Kidney (tissue), 13 donors: ENCODE measurements at regions not wholly inside any gene's neighbourhood (a gene's known extent, or its start where the extent isn't known, plus 50 kb on each side); places are given as distances from the start of the nearest gene placed in this dataset.

Source experiments
- DNase-seq, 5 donors: peaks; one replicate each; pipeline ENCODE4 v3.0.0-alpha.2; 2013 to 2020
- FAIRE-seq: peaks from 2 replicates; lab custom pipeline; 2012; peaks lifted over from hg19 to GRCh38; lab: Jason Lieb, UNC
- H3K27ac ChIP-seq, 2 donors: one replicate each; pipeline ENCODE4 v1.7.0; 2013; ENCODE audit warnings: low read depth in 2 of 2, low read length in 2 of 2, inconsistent platforms in 1 of 2
- H3K27me3 ChIP-seq: one replicate; pipeline ENCODE4 v1.7.1; 2013; ENCODE audit warnings: low read length, inconsistent platforms; ENCODE audit not compliant: control insufficient read depth, insufficient read depth
- H3K36me3 ChIP-seq, 3 donors: one replicate each; pipeline versions ENCODE4 v1.7.0 to v1.7.1; 2013; ENCODE audit warnings: low read length in 3 of 3, control low read depth in 1 of 3, inconsistent platforms in 1 of 3; ENCODE audit not compliant: insufficient read depth in 3 of 3, control insufficient read depth in 2 of 3
- H3K4me1 ChIP-seq, 3 donors: one replicate each; pipeline versions ENCODE4 v1.7.0 to v1.7.1; 2013; ENCODE audit warnings: low read length in 3 of 3, inconsistent platforms in 1 of 3, low read depth in 1 of 3; ENCODE audit not compliant: control insufficient read depth in 2 of 3, insufficient read depth in 2 of 3
- H3K4me3 ChIP-seq, 3 donors: one replicate each; pipeline versions ENCODE4 v1.7.0 to v1.8.1; 2013; ENCODE audit warnings: low read length in 3 of 3, control low read depth in 1 of 3, inconsistent platforms in 1 of 3
- H3K9ac ChIP-seq, 3 donors: one replicate each; pipeline versions ENCODE4 v1.7.0 to v1.7.1; 2013; ENCODE audit warnings: low read length in 3 of 3, control low read depth in 1 of 3, inconsistent platforms in 1 of 3
- H3K9me3 ChIP-seq, 3 donors: one replicate each; pipeline versions ENCODE4 v1.7.0 to v1.7.1; 2013; ENCODE audit warnings: low read length in 3 of 3, control low read depth in 1 of 3, inconsistent platforms in 1 of 3; ENCODE audit not compliant: control insufficient read depth in 2 of 3, insufficient read depth in 1 of 3
- CTCF ChIP-seq: IDR thresholded peaks from 3 replicates; pipeline ENCODE4 v1.5.1; 2012; ENCODE audit warnings: mild to moderate bottlenecking, moderate library complexity, borderline replicate concordance; ENCODE audit not compliant: insufficient read depth; ENCODE audit errors: extremely low read depth
- intact Hi-C: fragments of 100-400 bp; cut with DNase I; formaldehyde crosslinking; loops from one replicate; pipeline ENCODE4 v1.11.1; 2022
- donor health status: control.
- donor health status: control.
- donor health status: control.
- donor health status: control.
- donor health status: control.
- donor health status: DM: yes; HTN: yes; CAD: no.
- donor health status: Normal renal cell carcinoma (clear cell type).

- Histone ChIP-seq H3K4me1 (no peaks in the 10 kb centered on the region), H3K27ac (no peak overlapping the region), H3K36me3 (no peaks in the 10 kb centered on the region), H3K27me3 (no peaks in the 10 kb centered on the region), H3K4me3 (no peak overlapping the region), H3K9ac (no peak overlapping the region), H3K9me3 (no peaks in the 10 kb centered on the region)
- DNase-seq (no peak), FAIRE-seq (no peak)
- intact Hi-C loops = no loop called here
- no peak for TF ChIP-seq CTCF
Observed at GRCh38 chr20:55650657-55651360, 354.5 kb downstream of the CBLN4 start.

DNA sequence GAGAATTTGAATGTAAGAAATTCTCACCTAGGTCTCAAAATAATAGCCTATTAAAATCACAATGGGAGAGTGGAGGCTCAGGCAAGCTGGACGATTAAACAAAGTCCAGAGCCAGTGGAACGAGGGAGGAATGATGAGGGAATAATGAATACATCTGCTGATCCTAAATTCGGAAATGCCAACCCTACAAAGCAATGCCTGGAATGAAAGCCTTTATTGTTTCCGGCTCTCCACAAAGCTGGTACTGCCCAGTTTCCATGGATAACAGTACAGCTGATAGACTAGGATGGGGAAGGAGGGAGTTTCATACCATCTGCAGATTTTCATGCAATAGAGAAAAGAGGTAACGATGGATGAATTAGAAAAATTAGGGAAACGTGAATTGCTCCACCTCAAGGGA is 356.1 kb downstream of the CBLN4 start:
- intact Hi-C loops = no loop called here
- H3K4me1 ChIP-seq = no peaks in the 10 kb centered on the region
- no peak for TF ChIP-seq CTCF
- DNase-seq (no peak), FAIRE-seq (no peak)
- H3K9me3 ChIP-seq = no peaks in the 10 kb centered on the region
- no peaks in the 10 kb centered on the region for H3K36me3 ChIP-seq
- H3K4me3 ChIP-seq = no peak overlapping the region
- no peaks in the 10 kb centered on the region for H3K27me3 ChIP-seq
- H3K9ac ChIP-seq = no peak overlapping the region
- no peak overlapping the region for H3K27ac ChIP-seq

- FAIRE-seq (no peak), DNase-seq (peak in 3 of 5 donors; percentile 29 to 81 (median 77))
- H3K9ac ChIP-seq = no peak overlapping the region
- intact Hi-C loops = no loop called here
- no peak overlapping the region for H3K4me3 ChIP-seq
- TF ChIP-seq CTCF = no peak
- H3K27ac ChIP-seq = no peak overlapping the region
- no peaks in the 10 kb centered on the region for H3K9me3 ChIP-seq
- H3K36me3 ChIP-seq = no peaks in the 10 kb centered on the region
- H3K27me3 ChIP-seq = no peaks in the 10 kb centered on the region
- no peaks in the 10 kb centered on the region for H3K4me1 ChIP-seq
Observed at GRCh38 chr20:55646851-55647250, 358.5 kb downstream of the CBLN4 start.

DNA sequence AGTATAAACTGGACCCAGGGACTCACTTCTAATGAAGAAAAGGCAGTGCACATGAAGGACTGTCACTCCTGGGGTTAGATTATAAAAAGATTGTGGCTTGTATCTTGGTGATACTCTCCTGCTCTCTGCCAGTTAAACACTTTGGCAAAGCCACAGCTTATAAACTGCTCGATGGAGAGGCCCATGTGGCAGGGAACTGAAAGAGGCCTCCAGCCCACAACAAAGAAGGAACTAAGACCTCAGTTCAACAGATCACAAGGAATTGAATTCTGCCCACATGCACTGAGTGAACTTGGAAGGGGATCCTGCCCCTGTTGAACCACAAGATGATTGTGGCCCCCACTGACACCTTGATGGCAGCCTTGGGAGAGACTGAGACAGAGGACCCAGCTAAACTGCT is 363.8 kb downstream of the CBLN4 start:
- H3K9me3 ChIP-seq = no peaks in the 10 kb centered on the region
- no peak for TF ChIP-seq CTCF
- H3K27ac ChIP-seq = no peak overlapping the region
- H3K4me1 ChIP-seq = no peaks in the 10 kb centered on the region
- no peak for DNase-seq
- no peaks in the 10 kb centered on the region for H3K36me3 ChIP-seq
- intact Hi-C loops = no loop called here
- no peak overlapping the region for H3K9ac ChIP-seq
- FAIRE-seq = no peak
- H3K4me3 ChIP-seq = no peak overlapping the region
- H3K27me3 ChIP-seq = no peaks in the 10 kb centered on the region
